Loucy (cell line): ENCODE measurements at regions not wholly inside any gene's neighbourhood (a gene's known extent, or its start where the extent isn't known, plus 50 kb on each side); places are given as distances from the start of the nearest gene placed in this dataset.

ENCODE experiments used
- H2AFZ ChIP-seq: fragments of 200-600 bp; sonication (generic); 2 replicates; pipeline ENCODE4 v1.6.0; 2016; ENCODE audit warnings: antibody characterized with exemption, mild to moderate bottlenecking, low read length, moderate library complexity
- H3F3A ChIP-seq: fragments of 200-600 bp; 2 replicates; pipeline ENCODE4 v1.6.0; 2016; ENCODE audit warnings: antibody characterized with exemption, low read depth, mild to moderate bottlenecking
- H3K27me3 ChIP-seq: fragments of 200-600 bp; sonication (generic); 2 replicates; pipeline ENCODE4 v1.6.1; 2014; ENCODE audit warnings: low read length, mild to moderate bottlenecking; ENCODE audit not compliant: insufficient read depth, poor library complexity, severe bottlenecking
- H3K36me3 ChIP-seq: fragments of 200-600 bp; sonication (generic); 2 replicates; pipeline ENCODE4 v1.6.1; 2016; ENCODE audit warnings: low read length; ENCODE audit not compliant: insufficient read depth
- H3K4me1 ChIP-seq: fragments of 200-600 bp; sonication (generic); 2 replicates; pipeline ENCODE4 v1.5.1; 2014; ENCODE audit warnings: low read length, mild to moderate bottlenecking; ENCODE audit not compliant: insufficient read depth, poor library complexity, severe bottlenecking
- H3K4me2 ChIP-seq: fragments of 200-600 bp; sonication (generic); 2 replicates; pipeline ENCODE4 v1.6.0; 2014; ENCODE audit warnings: antibody characterized with exemption, low read length, low read depth, mild to moderate bottlenecking; ENCODE audit not compliant: poor library complexity, severe bottlenecking
- H3K4me3 ChIP-seq: fragments of 200-600 bp; sonication (generic); 2 replicates; pipeline ENCODE4 v1.5.1; 2014; ENCODE audit warnings: low read length, mild to moderate bottlenecking, mixed read lengths; ENCODE audit not compliant: poor library complexity, severe bottlenecking
- H3K79me2 ChIP-seq: fragments of 200-600 bp; sonication (generic); 2 replicates; pipeline ENCODE4 v1.6.1; 2014; ENCODE audit warnings: low read length; ENCODE audit not compliant: insufficient read depth
- H3K9ac ChIP-seq: fragments of 200-600 bp; sonication (generic); 2 replicates; pipeline ENCODE4 v1.6.0; 2014; ENCODE audit warnings: mild to moderate bottlenecking, low read depth, low read length, moderate library complexity; ENCODE audit not compliant: poor library complexity, severe bottlenecking
- H3K9me2 ChIP-seq: fragments of 200-600 bp; sonication (generic); replicated peaks from 2 replicates; pipeline ENCODE4 v1.6.1; 2016; ENCODE audit warnings: low read depth, low read length, mixed read lengths
- H3K9me3 ChIP-seq: fragments of 200-600 bp; sonication (generic); 2 replicates; pipeline ENCODE4 v1.6.1; 2014; ENCODE audit warnings: mild to moderate bottlenecking, antibody characterized with exemption, low read length, low read depth; ENCODE audit not compliant: insufficient read depth
- H4K20me1 ChIP-seq: fragments of 200-600 bp; sonication (generic); 2 replicates; pipeline ENCODE4 v1.6.0; 2014; ENCODE audit warnings: antibody characterized with exemption, low read length, mild to moderate bottlenecking; ENCODE audit not compliant: insufficient read depth, poor library complexity, severe bottlenecking
- CTCF ChIP-seq: fragments of 200-600 bp; sonication (generic); conservative IDR thresholded peaks from 2 replicates; pipeline ENCODE4 v1.5.1; 2014; ENCODE audit warnings: mild to moderate bottlenecking, antibody characterized with exemption, low read length
- EZH2phosphoT487 ChIP-seq: fragments of 200-600 bp; IDR thresholded peaks from 2 replicates; pipeline ENCODE4 v1.6.1; 2018; ENCODE audit warnings: antibody characterized with exemption, mild to moderate bottlenecking, moderate library complexity, borderline replicate concordance

- Histone ChIP-seq H3K9me3 (no peaks in the 10 kb centered on the region), H3K79me2 (no peaks in the 10 kb centered on the region), H4K20me1 (no peaks in the 10 kb centered on the region), H3K4me2 (no peak overlapping the region), H3K9me2 (no peaks in the 10 kb centered on the region), H2AFZ (no peak overlapping the region), H3K27me3 (no peaks in the 10 kb centered on the region), H3K36me3 (no peaks in the 10 kb centered on the region), H3K4me3 (no peak overlapping the region), H3K4me1 (no peaks in the 10 kb centered on the region), H3K9ac (no peak overlapping the region), H3F3A (no peaks in the 10 kb centered on the region)
- TF ChIP-seq EZH2phosphoT487 (no peak), CTCF (no peak)
These were observed 986.5 kb upstream of the WWC1 start for GRCh38 chr5:167304834-167305469.

- Histone ChIP-seq H3K4me1 (no peaks in the 10 kb centered on the region), H3K79me2 (no peaks in the 10 kb centered on the region), H3K27me3 (no peaks in the 10 kb centered on the region), H4K20me1 (no peaks in the 10 kb centered on the region), H3K9me3 (no peaks in the 10 kb centered on the region), H3K4me2 (no peak overlapping the region), H3F3A (no peaks in the 10 kb centered on the region), H3K9ac (no peak overlapping the region), H2AFZ (no peak overlapping the region), H3K4me3 (no peak overlapping the region), H3K36me3 (no peaks in the 10 kb centered on the region), H3K9me2 (no peaks in the 10 kb centered on the region)
- no peak for TF ChIP-seq EZH2phosphoT487
- no peak for TF ChIP-seq CTCF
These were observed 985.7 kb upstream of the WWC1 start for GRCh38 chr5:167305591-167306213.

GRCh38 chr5:167307042-167307441, 984.4 kb upstream of the WWC1 start:
- Histone ChIP-seq H3K9me2 (no peaks in the 10 kb centered on the region), H3K36me3 (no peaks in the 10 kb centered on the region), H3K4me2 (no peak overlapping the region), H3K27me3 (no peaks in the 10 kb centered on the region), H4K20me1 (no peaks in the 10 kb centered on the region), H3K79me2 (no peaks in the 10 kb centered on the region), H2AFZ (no peak overlapping the region), H3K9ac (no peak overlapping the region), H3K4me1 (no peaks in the 10 kb centered on the region), H3K4me3 (no peak overlapping the region), H3F3A (no peaks in the 10 kb centered on the region), H3K9me3 (no peaks in the 10 kb centered on the region)
- TF ChIP-seq EZH2phosphoT487 (no peak), CTCF (no peak)
